Heart right ventricle (tissue), 16 donors: ENCODE measurements at regions not wholly inside any gene's neighbourhood (a gene's known extent, or its start where the extent isn't known, plus 50 kb on each side); places are given as distances from the start of the nearest gene placed in this dataset.

Source experiments
- ATAC-seq, 8 donors: fragments of 200-7000 bp; cut with Tn5 transposase; one replicate each; pipeline ENCODE4 v1.9.1; 2020; ENCODE audit warnings: mild to moderate bottlenecking in 8 of 8, moderate library complexity in 8 of 8, moderate number of reproducible peaks in 1 of 8
- DNase-seq, 2 donors: peaks; one replicate each; pipeline ENCODE4 v3.0.0-alpha.2; 2020
- H3K27ac ChIP-seq, 10 donors: fragments of 200-600 bp; sonication (generic) in 2 of 10; one replicate each; pipeline versions ENCODE4 v1.5.0 to v1.8.0; 2020 to 2022; ENCODE audit warnings: mild to moderate bottlenecking in 3 of 10
- H3K27me3 ChIP-seq, 7 donors: fragments of 200-600 bp; one replicate each; pipeline ENCODE4 v1.8.0; 2021 to 2022; ENCODE audit warnings: mild to moderate bottlenecking in 2 of 7
- H3K36me3 ChIP-seq, 9 donors: fragments of 200-600 bp; sonication (generic) in 1 of 9; one replicate each; pipeline versions ENCODE4 v1.5.0 to v1.8.0; 2020 to 2022; ENCODE audit warnings: mild to moderate bottlenecking in 2 of 9
- H3K4me1 ChIP-seq, 9 donors: fragments of 200-600 bp; sonication (generic) in 1 of 9; one replicate each; pipeline versions ENCODE4 v1.5.0 to v1.8.0; 2020 to 2022; ENCODE audit warnings: mild to moderate bottlenecking in 4 of 9
- H3K4me3 ChIP-seq, 10 donors: fragments of 200-600 bp; sonication (generic) in 2 of 10; one replicate each; pipeline versions ENCODE4 v1.5.0 to v1.8.0; 2020 to 2022; ENCODE audit warnings: mild to moderate bottlenecking in 7 of 10, moderate library complexity in 2 of 10
- H3K9me3 ChIP-seq, 11 donors: fragments of 200-600 bp in 10 of 11; sonication (generic) in 2 of 11; one replicate each; pipeline versions ENCODE4 v1.5.0 to v1.8.0; 2013 to 2022; ENCODE audit warnings: mild to moderate bottlenecking in 2 of 11, control low read depth in 1 of 11, moderate library complexity in 1 of 11
- CTCF ChIP-seq, 9 donors: fragments of 200-600 bp; sonication (generic) in 2 of 9; IDR thresholded peaks; one replicate each; pipeline versions ENCODE4 v1.5.0 to v1.8.0; 2021 to 2022; ENCODE audit warnings: antibody characterized with exemption in 9 of 9, mild to moderate bottlenecking in 5 of 9, moderate library complexity in 1 of 9
- WGBS, 2 donors: extraction: QIAGEN DNeasy Blood & Tissue Kit; methylation state at CpG; one replicate each; pipeline ENCODE4 v1.1.7; 2013; ENCODE audit warnings: inconsistent platforms in 1 of 2; 5-methylcytosine and 5-hydroxymethylcytosine counted together
- intact Hi-C, 10 donors: fragments of 100-400 bp; cut with DNase I; formaldehyde crosslinking; loops; one replicate each; pipeline versions ENCODE4 v1.11.1 to v1.14.2; 2022
- donor health status: Arrhythmogenic right ventricular cardiomyopathy.
- donor health status: ischemic (EF 13 %, LVEDD 7.1; RV severe dilation, severe dysfunction).
- donor health status: healthy with polysubstance abuse.
- donor health status: DM: no; HTN: yes; CAD: no.
- donor health status: DM: no; HTN: no; CAD: no.
- donor health status: ischemic (EF 25% LVEDD 6.9; RV normal size, moderate dysfunction).
- donor health status: ischemic (EF 25% LVEDD 5.7; RV mildly dilated, moderate dysfunction).
- donor health status: healthy.
- donor health status: DM: yes; HTN: yes; CAD: no.
- donor health status: Ischemic cardiomyopathy.
- donor health status: ischemic (EF 35%, LVEDD 5.7; RV mildly dilated, moderate dysfunction).
- donor health status: nonischemic (EF 11% LVEDD 7.7; RV severe dilation, severe dysfunction).
- donor health status: DM: yes; HTN: yes; CAD: no.
- donor health status: PGD.
- donor health status: ischemic (EF 29% LVEDD 5.4; RV normal size, mild dysfunction).
- donor health status: nonischemic (EF 23%, LVEDD 6.1; RV moderate dilation, normal function).

- Histone ChIP-seq H3K4me1 (peaks cover 0 to 28% (median 10%) of the 10 kb centered on the region in 9 donors), H3K4me3 (no peak overlapping the region), H3K36me3 (no peaks in the 10 kb centered on the region), H3K27ac (peak overlapping the region in 1 of 10 donors; percentile 4), H3K9me3 (no peaks in the 10 kb centered on the region), H3K27me3 (no peaks in the 10 kb centered on the region)
- ATAC-seq (no peak), DNase-seq (no peak)
- TF ChIP-seq CTCF (IDR thresholded peaks at IDR 0.05), result no peak
- intact Hi-C loops, result loop anchor here in 1 of 10 donors (10.0 kb wide), 1 partner anchor 91 kb away; no protein-coding TSS in a partner anchor
Measured at GRCh38 chr11:128194216-128194615, 393.1 kb downstream of the ETS1 start.

GRCh38 chr11:128193615-128194014 lies 393.7 kb downstream of the ETS1 start:
- ATAC-seq (no peak), DNase-seq (no peak)
- Histone ChIP-seq H3K27me3 (no peaks in the 10 kb centered on the region), H3K36me3 (no peaks in the 10 kb centered on the region), H3K27ac (no peak overlapping the region), H3K9me3 (no peaks in the 10 kb centered on the region), H3K4me3 (no peak overlapping the region), H3K4me1 (peaks cover 0 to 28% (median 11%) of the 10 kb centered on the region in 9 donors)
- no peak for TF ChIP-seq CTCF (IDR thresholded peaks at IDR 0.05)
- WGBS, 2 donors, result 55 to 67% methylated on average over 4 of the region's 4 CpGs
- intact Hi-C loops, result loop anchor here in 1 of 10 donors (10.0 kb wide), 1 partner anchor 91 kb away; no protein-coding TSS in a partner anchor

- no peaks in the 10 kb centered on the region for H3K27me3 ChIP-seq
- ATAC-seq (no peak), DNase-seq (no peak)
- H3K4me3 ChIP-seq, result no peak overlapping the region
- no peaks in the 10 kb centered on the region for H3K36me3 ChIP-seq
- TF ChIP-seq CTCF (IDR thresholded peaks at IDR 0.05), result no peak
- WGBS, 2 donors, result 91 to 95% methylated on average over 5 of the region's 5 CpGs
- H3K4me1 ChIP-seq, result peaks cover 0 to 18% (median 10%) of the 10 kb centered on the region in 9 donors
- intact Hi-C loops, result loop anchor here in 1 of 10 donors (10.0 kb wide), 1 partner anchor 94 kb away; no protein-coding TSS in a partner anchor
- no peaks in the 10 kb centered on the region for H3K9me3 ChIP-seq
- H3K27ac ChIP-seq, result no peak overlapping the region
Measured at GRCh38 chr11:128190312-128190711, 397.0 kb downstream of the ETS1 start.

- H3K4me3 ChIP-seq, result no peak overlapping the region
- H3K27me3 ChIP-seq, result no peaks in the 10 kb centered on the region
- TF ChIP-seq CTCF (IDR thresholded peaks at IDR 0.05), result no peak
- no peak overlapping the region for H3K27ac ChIP-seq
- H3K9me3 ChIP-seq, result no peaks in the 10 kb centered on the region
- ATAC-seq (no peak), DNase-seq (no peak)
- 87 to 89% methylated on average over 4 of the region's 4 CpGs for WGBS, 2 donors
- peaks cover 0 to 13% (median 6%) of the 10 kb centered on the region in 9 donors for H3K4me1 ChIP-seq
- intact Hi-C loops, result loop anchor here in 2 of 10 donors (10.0 kb wide), 2 partner anchors 95 to 655 kb away; no protein-coding TSS in a partner anchor
- no peaks in the 10 kb centered on the region for H3K36me3 ChIP-seq
Measured at GRCh38 chr11:128189823-128190222, 397.5 kb downstream of the ETS1 start.
